Activated T-helper 2 cell treated with anti-CD3 and anti-CD28 coated beads, Interferon-gamma antibody, Interleukin-2, Interleukin-4, amounts not matched to agents 10 μg/mL and 5 μg/mL and 100 μg/mL, durations not matched to agents 14 hours and 24 hours and 36 hours (primary cell): ENCODE measurements at regions not wholly inside any gene's neighbourhood (a gene's known extent, or its start where the extent isn't known, plus 50 kb on each side); places are given as distances from the start of the nearest gene placed in this dataset.

Experiments
- DNase-seq: peaks from one replicate; pipeline ENCODE4 v3.0.0; 2021; ENCODE audit warnings: low spot score
- H3K27ac Mint-ChIP-seq: one replicate; pipeline ENCODE4 v1.8.0; 2021; ENCODE audit warnings: mixed read lengths
- H3K27me3 Mint-ChIP-seq: one replicate; pipeline ENCODE4 v1.8.0; 2021; ENCODE audit warnings: low read depth, mixed read lengths
- H3K36me3 Mint-ChIP-seq: one replicate; pipeline ENCODE4 v1.8.0; 2021; ENCODE audit warnings: low read depth, mixed read lengths
- H3K4me1 Mint-ChIP-seq: one replicate; pipeline ENCODE4 v1.8.0; 2021; ENCODE audit warnings: low read depth, mixed read lengths
- H3K4me3 Mint-ChIP-seq: one replicate; pipeline ENCODE4 v1.8.0; 2021; ENCODE audit warnings: low read depth, mild to moderate bottlenecking, moderate library complexity, mixed read lengths
- H3K9me3 Mint-ChIP-seq: one replicate; pipeline ENCODE4 v1.8.0; 2021; ENCODE audit warnings: mixed read lengths
- intact Hi-C: fragments of 100-400 bp; cut with micrococcal nuclease; formaldehyde crosslinking; loops from one replicate; pipeline ENCODE4 v1.15.1; 2023

- intact Hi-C loops, result no loop called here
- no peaks in the 10 kb centered on the region for H3K4me1 Mint-ChIP-seq
Observed at GRCh38 chr10:20343036-20343435, 526.8 kb downstream of the PLXDC2 start.

More at GRCh38 chr10:20343036-20343435, 526.8 kb downstream of the PLXDC2 start:
- DNase-seq, result no peak
- H3K9me3 Mint-ChIP-seq, result peaks cover 58% of the 10 kb centered on the region
- no peaks in the 10 kb centered on the region for H3K27me3 Mint-ChIP-seq
- H3K36me3 Mint-ChIP-seq, result no peaks in the 10 kb centered on the region
- no peak overlapping the region for H3K27ac Mint-ChIP-seq
- no peak overlapping the region for H3K4me3 Mint-ChIP-seq
